ENCODE measurements at regions not wholly inside any gene's neighbourhood (a gene's known extent, or its start where the extent isn't known, plus 50 kb on each side); places are given as distances from the start of the nearest gene placed in this dataset.
"Not testable (repeated sequence)": the region's sequence is repeated elsewhere in the genome, so short reads cannot be mapped to it uniquely, and the experiment has no call there.

DNA sequence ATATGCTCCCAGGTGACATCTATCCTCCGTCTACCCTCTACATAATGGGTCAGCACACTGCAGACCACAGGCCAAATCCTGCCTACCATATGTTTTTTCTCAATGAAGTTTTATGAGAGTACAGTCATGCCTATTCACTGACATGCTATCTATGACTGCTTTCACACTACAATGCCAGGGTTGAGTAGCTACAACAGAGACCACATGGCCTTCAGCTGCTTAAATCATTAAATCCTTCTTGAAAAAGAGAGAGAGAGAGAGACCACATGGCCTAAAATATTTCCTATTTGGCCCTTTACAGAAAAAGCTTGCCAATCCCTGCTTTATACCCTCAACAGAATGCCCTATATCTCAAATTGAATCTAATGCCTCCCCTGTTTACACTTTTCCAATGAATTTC is 119.8 kb upstream of the CCDC180 start:
- H4K20me1 ChIP-seq (ENCODE audit: control insufficient read depth, insufficient read depth); H3K9me3 ChIP-seq (replicated peaks; ENCODE audit: control insufficient read depth, insufficient read depth, low read length); H3K27ac ChIP-seq (ENCODE audit: control insufficient read depth, insufficient read depth); BruUV-seq (replicated peaks); H3K4me3 ChIP-seq; in situ Hi-C loops (cut with MboI); H3K9ac ChIP-seq (ENCODE audit: control insufficient read depth, insufficient read depth, low read length); H3K27me3 ChIP-seq (replicated peaks in 1 of 2; ENCODE audit: control insufficient read depth in 2 of 2, insufficient read depth in 2 of 2, low read length in 1 of 2); FAIRE-seq; H3K4me2 ChIP-seq (ENCODE audit: control insufficient read depth, insufficient read depth); H2AFZ ChIP-seq (ENCODE audit: control insufficient read depth, low read depth, low read length); ATAC-seq; H3K4me1 ChIP-seq (ENCODE audit: control insufficient read depth, insufficient read depth, low read length); SMC1A ChIA-PET (ENCODE audit: uncharacterized antibody, unreplicated experiment); intact Hi-C loops (cut with micrococcal nuclease; ENCODE audit: unreplicated experiment); POLR2A ChIA-PET; DNase-seq (ENCODE audit: low read depth, low spot score); H3K36me3 ChIP-seq (ENCODE audit: control insufficient read depth in 2 of 2, insufficient read depth in 2 of 2, low read length in 1 of 2); RAD21 ChIA-PET (ENCODE audit: unreplicated experiment); H3K79me2 ChIP-seq (ENCODE audit: control insufficient read depth, insufficient read depth, low read length): not testable (repeated sequence)
- CTCF ChIA-PET: interaction anchor here (0.6 to 0.7 kb wide), 2 partner anchors 19 to 299 kb away, joined by 3 read pairs; no protein-coding TSS in a partner anchor
- 42% methylated on average over 1 of the region's 1 CpG for WGBS (ENCODE audit: insufficient coverage, insufficient replicate concordance, low lambda C conversion rate, missing lambda C conversion rate)

DNA sequence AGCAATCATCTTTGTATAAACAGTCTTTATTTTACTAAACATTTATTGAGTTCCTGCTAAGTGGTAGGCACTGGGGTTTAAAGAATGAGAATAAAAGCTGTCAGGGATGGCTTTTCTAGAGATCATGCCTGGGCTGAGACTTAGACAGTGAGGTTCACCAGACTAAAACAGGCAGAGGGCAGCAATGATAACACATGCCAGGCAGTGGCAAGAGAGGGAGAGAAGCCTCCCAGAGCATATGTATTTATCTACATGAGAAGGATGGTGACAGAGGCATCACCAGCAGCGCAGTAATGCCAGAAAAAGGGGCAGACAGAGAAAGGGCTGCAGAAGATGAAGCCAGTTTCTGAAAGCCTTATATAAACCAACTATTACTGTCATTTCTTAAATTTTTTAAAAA is 121.0 kb upstream of the CCDC180 start:
- SMC1A ChIA-PET (ENCODE audit: uncharacterized antibody, unreplicated experiment): no interaction called here
- RAD21 ChIA-PET (ENCODE audit: unreplicated experiment): no interaction called here
- Histone ChIP-seq H3K4me2 (ENCODE audit: control insufficient read depth, insufficient read depth) (no peak overlapping the region), H3K79me2 (ENCODE audit: control insufficient read depth, insufficient read depth, low read length) (no peaks in the 10 kb centered on the region), H3K4me3 (no peak overlapping the region), H4K20me1 (ENCODE audit: control insufficient read depth, insufficient read depth) (no peaks in the 10 kb centered on the region), H3K27ac (ENCODE audit: control insufficient read depth, insufficient read depth) (no peak overlapping the region), H3K36me3 (ENCODE audit: control insufficient read depth in 2 of 2, insufficient read depth in 2 of 2, low read length in 1 of 2) (no peaks in the 10 kb centered on the region), H3K27me3 (replicated peaks in 1 of 2; ENCODE audit: control insufficient read depth in 2 of 2, insufficient read depth in 2 of 2, low read length in 1 of 2) (no peaks in the 10 kb centered on the region), H3K9me3 (replicated peaks; ENCODE audit: control insufficient read depth, insufficient read depth, low read length) (no peaks in the 10 kb centered on the region), H3K4me1 (ENCODE audit: control insufficient read depth, insufficient read depth, low read length) (no peaks in the 10 kb centered on the region), H2AFZ (ENCODE audit: control insufficient read depth, low read depth, low read length) (no peak overlapping the region), H3K9ac (ENCODE audit: control insufficient read depth, insufficient read depth, low read length) (no peak overlapping the region)
- no peak for FAIRE-seq
- ATAC-seq: no peak
- BruUV-seq (replicated peaks): no TSS peak
- POLR2A ChIA-PET: no interaction called here
- 6% methylated on average over 1 of the region's 1 CpG for WGBS (ENCODE audit: insufficient coverage, insufficient replicate concordance, low lambda C conversion rate, missing lambda C conversion rate)
- DNase-seq (ENCODE audit: low read depth, low spot score): no peak
- in situ Hi-C loops (cut with MboI): no loop called here
- intact Hi-C loops (cut with micrococcal nuclease; ENCODE audit: unreplicated experiment): no loop called here
- CTCF ChIA-PET: no interaction called here
- TF ChIP-seq STAT1 (conservative IDR thresholded peaks at IDR 0.05) (no peak), CBX3 (IDR thresholded peaks at IDR 0.05; ENCODE audit: borderline replicate concordance, low read depth) (no peak), ZNF622 (IDR thresholded peaks at IDR 0.05) (no peak), SMC3 (IDR thresholded peaks at IDR 0.05; ENCODE audit: borderline replicate concordance, low read length) (no peak), ASH2L (IDR thresholded peaks at IDR 0.05; ENCODE audit: borderline replicate concordance, low read depth) (no peak), NR2C1 (IDR thresholded peaks at IDR 0.05) (no peak), ZZZ3 (IDR thresholded peaks at IDR 0.05; ENCODE audit: control insufficient read depth, insufficient read length, low read depth) (no peak)
- TF ChIP-seq, protein P1, sequence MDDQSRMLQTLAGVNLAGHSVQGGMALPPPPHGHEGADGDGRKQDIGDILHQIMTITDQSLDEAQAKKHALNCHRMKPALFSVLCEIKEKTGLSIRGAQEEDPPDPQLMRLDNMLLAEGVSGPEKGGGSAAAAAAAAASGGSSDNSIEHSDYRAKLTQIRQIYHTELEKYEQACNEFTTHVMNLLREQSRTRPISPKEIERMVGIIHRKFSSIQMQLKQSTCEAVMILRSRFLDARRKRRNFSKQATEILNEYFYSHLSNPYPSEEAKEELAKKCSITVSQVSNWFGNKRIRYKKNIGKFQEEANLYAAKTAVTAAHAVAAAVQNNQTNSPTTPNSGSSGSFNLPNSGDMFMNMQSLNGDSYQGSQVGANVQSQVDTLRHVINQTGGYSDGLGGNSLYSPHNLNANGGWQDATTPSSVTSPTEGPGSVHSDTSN (IDR thresholded peaks at IDR 0.05; ENCODE audit: insufficient replicate concordance, low read depth, low read length): no peak
- TF ChIP-seq, protein P2, sequence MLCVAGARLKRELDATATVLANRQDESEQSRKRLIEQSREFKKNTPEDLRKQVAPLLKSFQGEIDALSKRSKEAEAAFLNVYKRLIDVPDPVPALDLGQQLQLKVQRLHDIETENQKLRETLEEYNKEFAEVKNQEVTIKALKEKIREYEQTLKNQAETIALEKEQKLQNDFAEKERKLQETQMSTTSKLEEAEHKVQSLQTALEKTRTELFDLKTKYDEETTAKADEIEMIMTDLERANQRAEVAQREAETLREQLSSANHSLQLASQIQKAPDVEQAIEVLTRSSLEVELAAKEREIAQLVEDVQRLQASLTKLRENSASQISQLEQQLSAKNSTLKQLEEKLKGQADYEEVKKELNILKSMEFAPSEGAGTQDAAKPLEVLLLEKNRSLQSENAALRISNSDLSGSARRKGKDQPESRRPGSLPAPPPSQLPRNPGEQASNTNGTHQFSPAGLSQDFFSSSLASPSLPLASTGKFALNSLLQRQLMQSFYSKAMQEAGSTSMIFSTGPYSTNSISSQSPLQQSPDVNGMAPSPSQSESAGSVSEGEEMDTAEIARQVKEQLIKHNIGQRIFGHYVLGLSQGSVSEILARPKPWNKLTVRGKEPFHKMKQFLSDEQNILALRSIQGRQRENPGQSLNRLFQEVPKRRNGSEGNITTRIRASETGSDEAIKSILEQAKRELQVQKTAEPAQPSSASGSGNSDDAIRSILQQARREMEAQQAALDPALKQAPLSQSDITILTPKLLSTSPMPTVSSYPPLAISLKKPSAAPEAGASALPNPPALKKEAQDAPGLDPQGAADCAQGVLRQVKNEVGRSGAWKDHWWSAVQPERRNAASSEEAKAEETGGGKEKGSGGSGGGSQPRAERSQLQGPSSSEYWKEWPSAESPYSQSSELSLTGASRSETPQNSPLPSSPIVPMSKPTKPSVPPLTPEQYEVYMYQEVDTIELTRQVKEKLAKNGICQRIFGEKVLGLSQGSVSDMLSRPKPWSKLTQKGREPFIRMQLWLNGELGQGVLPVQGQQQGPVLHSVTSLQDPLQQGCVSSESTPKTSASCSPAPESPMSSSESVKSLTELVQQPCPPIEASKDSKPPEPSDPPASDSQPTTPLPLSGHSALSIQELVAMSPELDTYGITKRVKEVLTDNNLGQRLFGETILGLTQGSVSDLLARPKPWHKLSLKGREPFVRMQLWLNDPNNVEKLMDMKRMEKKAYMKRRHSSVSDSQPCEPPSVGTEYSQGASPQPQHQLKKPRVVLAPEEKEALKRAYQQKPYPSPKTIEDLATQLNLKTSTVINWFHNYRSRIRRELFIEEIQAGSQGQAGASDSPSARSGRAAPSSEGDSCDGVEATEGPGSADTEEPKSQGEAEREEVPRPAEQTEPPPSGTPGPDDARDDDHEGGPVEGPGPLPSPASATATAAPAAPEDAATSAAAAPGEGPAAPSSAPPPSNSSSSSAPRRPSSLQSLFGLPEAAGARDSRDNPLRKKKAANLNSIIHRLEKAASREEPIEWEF (IDR thresholded peaks at IDR 0.05; ENCODE audit: insufficient replicate concordance, low read depth, low read length): no peak

Data from GM12878 (cell line).